Ishikawa (cell line): ENCODE measurements at regions not wholly inside any gene's neighbourhood (a gene's known extent, or its start where the extent isn't known, plus 50 kb on each side); places are given as distances from the start of the nearest gene placed in this dataset.

Source experiments
- CEBPB ChIP-seq: IDR thresholded peaks from 2 replicates; pipeline ENCODE4 v1.6.1; 2012
- CREB1 ChIP-seq: IDR thresholded peaks from 2 replicates; pipeline ENCODE4 v1.6.1; 2012; ENCODE audit warnings: low read depth
- EP300 ChIP-seq: IDR thresholded peaks from 2 replicates; pipeline ENCODE4 v1.6.1; 2012; ENCODE audit warnings: borderline replicate concordance
- FOXM1 ChIP-seq: IDR thresholded peaks from 2 replicates; pipeline ENCODE4 v1.6.1; 2012; ENCODE audit warnings: low read depth, borderline replicate concordance
- RAD21 ChIP-seq: IDR thresholded peaks from 2 replicates; pipeline ENCODE4 v1.6.1; 2012; ENCODE audit warnings: low read depth
- TAF1 ChIP-seq: IDR thresholded peaks from 2 replicates; pipeline ENCODE4 v1.6.1; 2012; ENCODE audit warnings: low read depth, mild to moderate bottlenecking
- TEAD4 ChIP-seq: IDR thresholded peaks from 2 replicates; pipeline ENCODE4 v1.6.1; 2012
- YY1 ChIP-seq: IDR thresholded peaks from 2 replicates; pipeline ENCODE4 v1.6.1; 2012; ENCODE audit warnings: low read depth
- ZBTB7A ChIP-seq: IDR thresholded peaks from 2 replicates; pipeline ENCODE4 v1.6.1; 2012; ENCODE audit warnings: low read depth
- TF ChIP-seq, protein P1 (sequence below): IDR thresholded peaks from 2 replicates; pipeline ENCODE4 v1.6.1; 2012; ENCODE audit warnings: low read depth, mild to moderate bottlenecking
- TF ChIP-seq, protein P2 (sequence below): IDR thresholded peaks from 2 replicates; pipeline ENCODE4 v1.6.1; 2012
- TF ChIP-seq, protein P3 (sequence below): IDR thresholded peaks from 2 replicates; pipeline ENCODE4 v1.6.1; 2012

DNA sequence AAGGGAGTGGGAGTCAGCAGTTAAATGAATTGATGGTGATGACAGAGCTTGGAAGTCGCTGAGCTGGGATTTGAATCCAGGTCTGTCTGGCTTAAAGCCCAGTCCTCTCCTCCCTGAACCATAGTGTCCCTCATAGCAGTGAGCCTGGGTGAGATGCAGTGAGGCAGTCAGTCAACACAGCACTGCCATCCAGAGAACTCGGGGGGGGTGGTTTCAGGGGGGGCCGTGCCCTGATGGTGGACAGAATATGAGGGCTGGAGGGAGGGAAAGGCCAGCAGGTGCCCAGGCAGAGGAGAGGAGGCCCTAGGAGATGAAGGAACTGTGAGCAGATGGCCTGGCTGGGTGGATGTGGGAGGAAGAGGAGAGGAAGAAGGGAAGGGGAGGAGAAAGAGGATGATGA lies 405.6 kb downstream of the PTPRU start:
- TF ChIP-seq, protein P1, sequence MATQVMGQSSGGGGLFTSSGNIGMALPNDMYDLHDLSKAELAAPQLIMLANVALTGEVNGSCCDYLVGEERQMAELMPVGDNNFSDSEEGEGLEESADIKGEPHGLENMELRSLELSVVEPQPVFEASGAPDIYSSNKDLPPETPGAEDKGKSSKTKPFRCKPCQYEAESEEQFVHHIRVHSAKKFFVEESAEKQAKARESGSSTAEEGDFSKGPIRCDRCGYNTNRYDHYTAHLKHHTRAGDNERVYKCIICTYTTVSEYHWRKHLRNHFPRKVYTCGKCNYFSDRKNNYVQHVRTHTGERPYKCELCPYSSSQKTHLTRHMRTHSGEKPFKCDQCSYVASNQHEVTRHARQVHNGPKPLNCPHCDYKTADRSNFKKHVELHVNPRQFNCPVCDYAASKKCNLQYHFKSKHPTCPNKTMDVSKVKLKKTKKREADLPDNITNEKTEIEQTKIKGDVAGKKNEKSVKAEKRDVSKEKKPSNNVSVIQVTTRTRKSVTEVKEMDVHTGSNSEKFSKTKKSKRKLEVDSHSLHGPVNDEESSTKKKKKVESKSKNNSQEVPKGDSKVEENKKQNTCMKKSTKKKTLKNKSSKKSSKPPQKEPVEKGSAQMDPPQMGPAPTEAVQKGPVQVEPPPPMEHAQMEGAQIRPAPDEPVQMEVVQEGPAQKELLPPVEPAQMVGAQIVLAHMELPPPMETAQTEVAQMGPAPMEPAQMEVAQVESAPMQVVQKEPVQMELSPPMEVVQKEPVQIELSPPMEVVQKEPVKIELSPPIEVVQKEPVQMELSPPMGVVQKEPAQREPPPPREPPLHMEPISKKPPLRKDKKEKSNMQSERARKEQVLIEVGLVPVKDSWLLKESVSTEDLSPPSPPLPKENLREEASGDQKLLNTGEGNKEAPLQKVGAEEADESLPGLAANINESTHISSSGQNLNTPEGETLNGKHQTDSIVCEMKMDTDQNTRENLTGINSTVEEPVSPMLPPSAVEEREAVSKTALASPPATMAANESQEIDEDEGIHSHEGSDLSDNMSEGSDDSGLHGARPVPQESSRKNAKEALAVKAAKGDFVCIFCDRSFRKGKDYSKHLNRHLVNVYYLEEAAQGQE, result no peak
- TF ChIP-seq CEBPB, result no peak
- TF ChIP-seq RAD21, result no peak
- TF ChIP-seq, protein P2, sequence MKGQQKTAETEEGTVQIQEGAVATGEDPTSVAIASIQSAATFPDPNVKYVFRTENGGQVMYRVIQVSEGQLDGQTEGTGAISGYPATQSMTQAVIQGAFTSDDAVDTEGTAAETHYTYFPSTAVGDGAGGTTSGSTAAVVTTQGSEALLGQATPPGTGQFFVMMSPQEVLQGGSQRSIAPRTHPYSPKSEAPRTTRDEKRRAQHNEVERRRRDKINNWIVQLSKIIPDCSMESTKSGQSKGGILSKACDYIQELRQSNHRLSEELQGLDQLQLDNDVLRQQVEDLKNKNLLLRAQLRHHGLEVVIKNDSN, result no peak
- no peak for TF ChIP-seq FOXM1
- TF ChIP-seq, protein P3, sequence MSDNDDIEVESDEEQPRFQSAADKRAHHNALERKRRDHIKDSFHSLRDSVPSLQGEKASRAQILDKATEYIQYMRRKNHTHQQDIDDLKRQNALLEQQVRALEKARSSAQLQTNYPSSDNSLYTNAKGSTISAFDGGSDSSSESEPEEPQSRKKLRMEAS, result no peak
- no peak for TF ChIP-seq TEAD4
- TF ChIP-seq TAF1, result no peak
- no peak for TF ChIP-seq EP300
- TF ChIP-seq CREB1, result no peak
- TF ChIP-seq ZBTB7A, result no peak
- no peak for TF ChIP-seq YY1
